ENCODE measurements at regions not wholly inside any gene's neighbourhood (a gene's known extent, or its start where the extent isn't known, plus 50 kb on each side); places are given as distances from the start of the nearest gene placed in this dataset.
"Not testable (repeated sequence)": the region's sequence is repeated elsewhere in the genome, so short reads cannot be mapped to it uniquely, and the experiment has no call there.

- DNase-seq; H3K4me3 ChIP-seq; H3K9me3 ChIP-seq; intact Hi-C loops (cut with DNase I; ENCODE audit: low total_unique reads); ATAC-seq; H3K27me3 ChIP-seq; H3K27ac ChIP-seq; in situ Hi-C loops (cut with MboI; ENCODE audit: low sequenced_read_pairs in 4 of 4); H3K36me3 ChIP-seq; H3K4me1 ChIP-seq: not testable (repeated sequence)
Measured at GRCh38 chr9:22508354-22508753, 61.7 kb downstream of the DMRTA1 start.

- intact Hi-C loops (cut with DNase I; ENCODE audit: low total_unique reads), result no loop called here
- Histone ChIP-seq H3K9me3 (no peaks in the 10 kb centered on the region), H3K4me1 (no peaks in the 10 kb centered on the region), H3K4me3 (no peak overlapping the region), H3K27me3 (no peaks in the 10 kb centered on the region), H3K27ac (no peak overlapping the region), H3K36me3 (no peaks in the 10 kb centered on the region)
- TF ChIP-seq POLR2A (IDR thresholded peaks at IDR 0.05), result no peak
- no peak for TF ChIP-seq CTCF (IDR thresholded peaks at IDR 0.05 in 4 of 5, conservative IDR thresholded peaks at IDR 0.05 in 1 of 5)
- ATAC-seq (no peak), DNase-seq (no peak)
- in situ Hi-C loops (cut with MboI; ENCODE audit: low sequenced_read_pairs in 4 of 4), result no loop called here
Measured at GRCh38 chr9:22508790-22509189, 62.2 kb downstream of the DMRTA1 start.

GRCh38 chr9:22512495-22512894 lies 65.9 kb downstream of the DMRTA1 start:
- intact Hi-C loops (cut with DNase I; ENCODE audit: low total_unique reads), result no loop called here
- Histone ChIP-seq H3K27me3 (no peaks in the 10 kb centered on the region), H3K27ac (no peak overlapping the region), H3K9me3 (no peaks in the 10 kb centered on the region), H3K36me3 (no peaks in the 10 kb centered on the region), H3K4me3 (no peak overlapping the region), H3K4me1 (no peaks in the 10 kb centered on the region)
- no peak for TF ChIP-seq CTCF (IDR thresholded peaks at IDR 0.05 in 4 of 5, conservative IDR thresholded peaks at IDR 0.05 in 1 of 5)
- no peak for TF ChIP-seq POLR2A (IDR thresholded peaks at IDR 0.05)
- in situ Hi-C loops (cut with MboI; ENCODE audit: low sequenced_read_pairs in 4 of 4), result no loop called here
- DNase-seq (no peak), ATAC-seq (no peak)

GRCh38 chr9:22514871-22515270 lies 68.2 kb downstream of the DMRTA1 start:
- DNase-seq, result no peak
- Histone ChIP-seq H3K9me3 (no peaks in the 10 kb centered on the region), H3K27me3 (no peaks in the 10 kb centered on the region), H3K27ac (no peak overlapping the region), H3K4me3 (no peak overlapping the region), H3K4me1 (no peaks in the 10 kb centered on the region), H3K36me3 (no peaks in the 10 kb centered on the region)
- ATAC-seq, result no peak
- in situ Hi-C loops (cut with MboI; ENCODE audit: low sequenced_read_pairs in 4 of 4), result no loop called here
- intact Hi-C loops (cut with DNase I; ENCODE audit: low total_unique reads), result no loop called here
- TF ChIP-seq POLR2A (IDR thresholded peaks at IDR 0.05) (no peak), CTCF (IDR thresholded peaks at IDR 0.05 in 4 of 5, conservative IDR thresholded peaks at IDR 0.05 in 1 of 5) (no peak)

- Histone ChIP-seq H3K27me3 (no peaks in the 10 kb centered on the region), H3K36me3 (no peaks in the 10 kb centered on the region), H3K27ac (no peak overlapping the region), H3K4me1 (no peaks in the 10 kb centered on the region), H3K4me3 (no peak overlapping the region), H3K9me3 (no peaks in the 10 kb centered on the region)
- in situ Hi-C loops (cut with MboI; ENCODE audit: low sequenced_read_pairs in 4 of 4) (no loop called here), intact Hi-C loops (cut with DNase I; ENCODE audit: low total_unique reads) (loop anchor here (1.0 kb wide), 1 partner anchor 9 kb away; no protein-coding TSS in a partner anchor)
- TF ChIP-seq CTCF (IDR thresholded peaks at IDR 0.05 in 4 of 5, conservative IDR thresholded peaks at IDR 0.05 in 1 of 5), result no peak
- no peak for TF ChIP-seq POLR2A (IDR thresholded peaks at IDR 0.05)
- DNase-seq (no peak), ATAC-seq (no peak)
Measured at GRCh38 chr9:22522206-22522740, 75.6 kb downstream of the DMRTA1 start.

All from gastrocnemius medialis (tissue), 4 donors.